Fibroblast of villous mesenchyme (primary cell): ENCODE measurements at regions not wholly inside any gene's neighbourhood (a gene's known extent, or its start where the extent isn't known, plus 50 kb on each side); places are given as distances from the start of the nearest gene placed in this dataset.

ENCODE experiments used
- DNase-seq: peaks from one replicate; pipeline ENCODE4 v3.0.0-alpha.2; 2010; ENCODE audit warnings: low read depth
- H3K4me3 ChIP-seq: 2 replicates; pipeline ENCODE4 v1.5.1; 2011; ENCODE audit warnings: low read depth, mild to moderate bottlenecking, low read length
- TF ChIP-seq, protein P1 (sequence below): IDR thresholded peaks from 2 replicates; pipeline ENCODE4 v1.5.1; 2012; ENCODE audit warnings: low read depth, mild to moderate bottlenecking, low read length; ENCODE audit not compliant: insufficient read depth

DNA sequence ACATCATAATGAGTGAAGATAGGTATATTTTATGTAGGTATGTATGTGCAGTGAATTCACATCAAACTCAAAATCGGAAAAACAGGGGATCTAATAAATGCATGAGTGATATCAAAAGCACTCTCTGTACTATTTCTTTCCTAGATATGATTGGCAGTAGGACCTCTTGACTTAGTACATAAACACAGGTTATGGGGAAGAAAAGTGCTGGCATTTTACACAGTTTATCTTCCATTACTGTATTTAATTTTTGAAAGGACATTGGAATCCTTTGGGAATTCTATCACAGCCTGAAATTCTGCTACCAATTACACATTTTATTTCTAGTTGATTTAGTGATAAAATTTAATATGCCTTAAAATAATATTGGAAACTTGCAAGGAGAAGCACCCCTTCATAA, 470.5 kb upstream of the ONECUT1 start:
- TF ChIP-seq, protein P1, sequence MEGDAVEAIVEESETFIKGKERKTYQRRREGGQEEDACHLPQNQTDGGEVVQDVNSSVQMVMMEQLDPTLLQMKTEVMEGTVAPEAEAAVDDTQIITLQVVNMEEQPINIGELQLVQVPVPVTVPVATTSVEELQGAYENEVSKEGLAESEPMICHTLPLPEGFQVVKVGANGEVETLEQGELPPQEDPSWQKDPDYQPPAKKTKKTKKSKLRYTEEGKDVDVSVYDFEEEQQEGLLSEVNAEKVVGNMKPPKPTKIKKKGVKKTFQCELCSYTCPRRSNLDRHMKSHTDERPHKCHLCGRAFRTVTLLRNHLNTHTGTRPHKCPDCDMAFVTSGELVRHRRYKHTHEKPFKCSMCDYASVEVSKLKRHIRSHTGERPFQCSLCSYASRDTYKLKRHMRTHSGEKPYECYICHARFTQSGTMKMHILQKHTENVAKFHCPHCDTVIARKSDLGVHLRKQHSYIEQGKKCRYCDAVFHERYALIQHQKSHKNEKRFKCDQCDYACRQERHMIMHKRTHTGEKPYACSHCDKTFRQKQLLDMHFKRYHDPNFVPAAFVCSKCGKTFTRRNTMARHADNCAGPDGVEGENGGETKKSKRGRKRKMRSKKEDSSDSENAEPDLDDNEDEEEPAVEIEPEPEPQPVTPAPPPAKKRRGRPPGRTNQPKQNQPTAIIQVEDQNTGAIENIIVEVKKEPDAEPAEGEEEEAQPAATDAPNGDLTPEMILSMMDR: no peak
- no peak for DNase-seq
- no peak overlapping the region for H3K4me3 ChIP-seq

DNA sequence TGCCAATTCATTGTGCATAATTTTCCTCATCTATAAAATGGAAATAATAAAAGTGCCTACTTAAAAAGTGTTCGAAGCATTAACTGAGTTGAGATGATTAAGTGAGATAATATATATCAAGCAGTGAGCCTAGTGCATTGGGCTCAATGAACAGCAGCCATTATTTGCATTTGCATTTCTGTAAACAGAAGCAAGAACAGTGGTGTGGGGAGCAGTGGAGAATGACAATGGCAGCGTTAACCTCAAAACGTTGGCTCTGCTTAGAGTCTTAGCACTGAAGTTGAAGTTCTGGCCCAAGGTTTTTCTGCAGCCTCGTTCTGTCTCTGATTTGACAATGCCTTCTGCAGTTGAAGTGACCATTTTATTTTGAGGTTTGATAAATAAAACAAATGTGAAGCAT, 466.3 kb upstream of the ONECUT1 start:
- H3K4me3 ChIP-seq: no peak overlapping the region
- TF ChIP-seq, protein P1: no peak
- no peak for DNase-seq

DNA sequence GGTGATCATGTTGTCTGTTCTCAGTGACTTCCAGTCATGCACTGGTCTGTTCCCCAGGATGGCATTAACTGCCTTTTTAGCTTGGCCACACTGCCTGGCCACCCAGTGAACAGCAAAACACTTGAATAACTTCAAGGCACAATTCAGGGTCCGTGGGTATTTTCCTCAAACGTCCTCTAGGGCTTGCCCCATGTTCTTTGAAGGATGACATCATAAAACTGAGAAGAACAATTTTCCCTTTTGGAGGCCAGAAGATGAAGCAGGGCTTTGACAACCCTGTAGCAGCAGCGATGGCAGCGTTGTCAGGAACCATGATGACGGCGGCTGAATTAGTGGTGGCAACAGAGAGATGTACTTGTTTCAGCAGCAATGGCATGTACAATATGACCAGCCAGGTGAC, 465.9 kb upstream of the ONECUT1 start:
- TF ChIP-seq, protein P1: no peak
- no peak for DNase-seq
- no peak overlapping the region for H3K4me3 ChIP-seq

DNA sequence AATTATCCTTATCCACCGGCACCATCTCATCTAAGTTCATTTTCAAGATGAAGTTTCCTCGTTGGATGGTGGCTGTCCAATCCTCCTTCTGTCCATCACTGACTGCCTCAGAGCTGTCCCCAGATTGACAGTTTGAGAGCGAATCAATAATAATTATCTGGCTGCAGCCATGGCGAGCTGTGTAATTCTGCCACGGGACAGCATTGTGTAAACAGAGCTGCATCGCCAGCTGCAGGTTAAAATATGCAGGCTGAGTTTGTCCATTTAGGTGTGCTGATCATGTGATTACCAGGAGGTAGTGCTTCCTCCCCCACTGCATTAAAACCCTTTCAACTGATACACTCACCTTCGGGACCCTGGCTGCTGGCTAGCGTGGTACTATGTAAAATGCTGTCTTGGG, 461.9 kb upstream of the ONECUT1 start:
- TF ChIP-seq, protein P1: no peak
- no peak overlapping the region for H3K4me3 ChIP-seq
- no peak for DNase-seq

DNA sequence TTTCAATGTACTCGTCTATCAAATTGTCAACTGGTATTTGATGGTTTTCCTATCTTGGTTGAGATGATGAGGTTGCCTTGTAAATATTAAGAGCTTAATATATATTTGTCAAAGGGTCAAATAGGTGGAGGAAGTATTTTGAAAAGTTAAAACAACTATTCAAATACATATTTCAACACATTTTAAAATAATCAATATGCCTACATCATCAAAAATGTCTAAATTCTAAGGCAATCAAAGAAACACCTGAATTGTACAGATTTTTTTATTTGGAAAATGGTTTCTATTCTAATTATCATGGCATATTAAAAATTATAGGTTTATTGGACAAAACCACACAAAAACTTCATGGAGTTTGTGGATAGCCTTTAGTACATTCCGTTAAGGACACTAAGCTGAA, 461.4 kb upstream of the ONECUT1 start:
- TF ChIP-seq, protein P1: no peak
- no peak for DNase-seq
- H3K4me3 ChIP-seq: no peak overlapping the region

DNA sequence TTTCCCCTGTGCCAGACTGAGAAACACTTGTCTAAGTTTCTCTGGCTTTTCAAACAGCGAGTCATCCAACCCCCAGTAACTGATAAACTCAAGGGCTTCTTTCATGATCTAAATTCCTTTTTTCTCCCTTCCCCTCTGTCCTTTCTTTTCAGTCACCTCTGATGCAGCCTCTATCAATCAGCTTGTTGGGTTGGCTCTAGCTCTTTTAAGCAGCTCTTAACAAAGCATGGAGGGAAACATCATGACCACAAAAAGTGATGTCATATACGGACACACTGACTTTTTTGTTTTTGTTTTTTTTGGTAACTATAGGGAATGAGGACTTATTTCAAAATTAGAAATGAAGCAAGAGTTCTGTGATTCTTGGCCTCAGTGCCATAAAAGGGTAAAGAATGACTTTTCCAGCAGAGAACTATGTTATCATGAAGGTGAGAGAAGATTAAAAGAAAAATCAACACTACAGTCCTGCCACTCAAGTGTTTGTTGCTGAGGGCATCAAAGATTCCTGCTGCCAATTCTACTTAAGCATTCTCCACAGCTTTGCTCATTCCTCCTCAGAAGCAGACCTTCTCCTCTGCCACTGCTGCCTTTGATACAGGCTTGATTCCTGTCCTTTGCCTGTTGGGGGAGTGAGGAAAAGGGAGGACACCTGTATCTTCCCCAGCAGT, 457.0 kb upstream of the ONECUT1 start:
- no peak overlapping the region for H3K4me3 ChIP-seq
- DNase-seq: no peak
- TF ChIP-seq, protein P1: no peak

DNA sequence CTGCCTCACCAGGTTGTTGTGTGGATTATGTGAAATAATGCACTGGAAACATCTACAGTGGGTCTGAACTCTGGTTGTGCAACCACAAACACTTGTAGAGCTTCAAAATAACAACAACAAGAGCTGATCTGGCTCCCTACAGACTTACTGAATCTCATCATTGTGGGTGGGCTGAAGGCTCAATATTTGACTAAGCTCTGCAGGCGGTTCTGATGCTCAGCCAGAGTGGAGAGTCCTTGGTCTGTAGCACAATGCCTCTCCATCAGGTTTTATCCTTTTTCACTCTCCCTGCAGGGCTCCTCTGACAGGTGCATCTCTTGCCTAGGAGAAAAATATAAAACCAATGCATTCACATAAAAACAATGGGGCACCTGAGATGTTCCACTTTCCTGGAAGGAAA, 456.3 kb upstream of the ONECUT1 start:
- DNase-seq: no peak
- H3K4me3 ChIP-seq: no peak overlapping the region
- TF ChIP-seq, protein P1: no peak
